Activated CD4-positive, alpha-beta T cell treated with anti-CD3 and anti-CD28 coated beads, Interleukin-2, amount 50 U/mL, for 24 hours (primary cell): ENCODE measurements at regions not wholly inside any gene's neighbourhood (a gene's known extent, or its start where the extent isn't known, plus 50 kb on each side); places are given as distances from the start of the nearest gene placed in this dataset.

Source experiments
- DNase-seq, 2 donors: peaks; one replicate each; pipeline ENCODE4 v3.0.0-alpha.2; 2020; ENCODE audit warnings: low read depth in 1 of 2, low spot score in 1 of 2

GRCh38 chr14:34138175-34138574 is 187.3 kb upstream of the EGLN3 start:
- DNase-seq, result no peak

- DNase-seq, result no peak
Measured at GRCh38 chr14:34137001-34137745, 186.3 kb upstream of the EGLN3 start.

GRCh38 chr14:34135492-34135891 is 184.6 kb upstream of the EGLN3 start:
- DNase-seq, result no peak

- DNase-seq, result no peak
Measured at GRCh38 chr14:34134484-34134883, 183.6 kb upstream of the EGLN3 start.

- DNase-seq, result no peak
Measured at GRCh38 chr14:34129927-34130552, 179.2 kb upstream of the EGLN3 start.

- no peak for DNase-seq
Measured at GRCh38 chr14:34128665-34129064, 177.8 kb upstream of the EGLN3 start.

GRCh38 chr14:34126586-34126985 is 175.7 kb upstream of the EGLN3 start:
- DNase-seq, result no peak

GRCh38 chr14:34124585-34124984 is 173.7 kb upstream of the EGLN3 start:
- DNase-seq, result no peak

- no peak for DNase-seq
Measured at GRCh38 chr14:34122650-34123049, 171.8 kb upstream of the EGLN3 start.

GRCh38 chr14:34122081-34122480 is 171.2 kb upstream of the EGLN3 start:
- DNase-seq, result no peak

- no peak for DNase-seq
Measured at GRCh38 chr14:34120185-34120977, 169.5 kb upstream of the EGLN3 start.

GRCh38 chr14:34119107-34119858 is 168.4 kb upstream of the EGLN3 start:
- no peak for DNase-seq

- DNase-seq, result no peak
Measured at GRCh38 chr14:34113991-34114390, 163.1 kb upstream of the EGLN3 start.

- DNase-seq, result no peak
Measured at GRCh38 chr14:34113005-34113511, 162.2 kb upstream of the EGLN3 start.

GRCh38 chr14:34111953-34112352 is 161.1 kb upstream of the EGLN3 start:
- no peak for DNase-seq

- DNase-seq, result no peak
Measured at GRCh38 chr14:34111505-34111904, 160.6 kb upstream of the EGLN3 start.

- DNase-seq, result no peak
Measured at GRCh38 chr14:34110531-34110930, 159.7 kb upstream of the EGLN3 start.

- no peak for DNase-seq
Measured at GRCh38 chr14:34107441-34107840, 156.6 kb upstream of the EGLN3 start.

GRCh38 chr14:34106310-34106709 is 155.4 kb upstream of the EGLN3 start:
- no peak for DNase-seq

GRCh38 chr14:34104489-34105397 is 153.9 kb upstream of the EGLN3 start:
- DNase-seq, result no peak
